ENCODE measurements at regions not wholly inside any gene's neighbourhood (a gene's known extent, or its start where the extent isn't known, plus 50 kb on each side); places are given as distances from the start of the nearest gene placed in this dataset.
A peak's percentile ranks its signal among the peaks of the same experiment; 100 is the strongest.

DNA sequence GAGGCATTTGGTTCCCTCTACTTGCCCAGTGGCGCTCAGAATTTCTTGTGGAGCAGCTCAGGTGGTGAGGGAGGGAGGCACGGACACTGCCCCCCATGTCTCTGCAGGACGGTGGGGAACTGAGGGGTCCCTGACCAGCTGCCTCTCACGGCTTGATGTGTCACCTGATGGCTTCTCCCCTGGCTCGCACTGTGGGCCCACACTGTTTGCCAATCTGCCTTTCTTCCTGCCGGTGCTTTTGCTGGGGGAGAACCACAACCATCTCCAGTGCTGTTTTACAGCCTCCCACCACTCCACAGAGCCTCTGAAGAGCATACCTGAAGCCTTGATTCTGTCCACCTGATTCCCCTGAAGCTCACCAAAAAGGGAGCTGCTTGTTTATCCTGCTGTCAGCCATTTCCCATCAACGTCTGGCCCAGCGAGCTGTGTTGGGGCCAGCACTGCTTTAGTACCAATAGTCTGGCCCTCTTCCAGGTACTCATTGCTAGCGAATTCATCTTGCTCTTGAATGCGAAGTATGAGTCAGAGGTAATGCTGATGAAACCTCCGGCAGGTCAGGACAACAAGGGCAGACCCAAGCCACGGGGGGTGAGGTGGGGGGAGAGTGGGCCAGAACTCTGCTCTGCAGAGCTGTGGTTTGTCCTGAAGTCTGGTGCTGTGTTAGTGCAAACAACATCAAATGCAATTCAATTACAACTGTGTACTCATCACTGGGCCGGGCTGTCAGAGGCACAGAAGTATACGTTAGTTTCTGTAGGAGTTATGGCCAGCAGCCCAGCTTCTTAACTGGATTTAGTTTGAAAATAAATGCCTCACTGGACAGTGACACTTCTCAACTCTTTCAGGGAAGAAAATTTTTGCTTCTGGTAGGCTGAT is 208.3 kb upstream of the JADE1 start:
- no peak for DNase-seq

DNA sequence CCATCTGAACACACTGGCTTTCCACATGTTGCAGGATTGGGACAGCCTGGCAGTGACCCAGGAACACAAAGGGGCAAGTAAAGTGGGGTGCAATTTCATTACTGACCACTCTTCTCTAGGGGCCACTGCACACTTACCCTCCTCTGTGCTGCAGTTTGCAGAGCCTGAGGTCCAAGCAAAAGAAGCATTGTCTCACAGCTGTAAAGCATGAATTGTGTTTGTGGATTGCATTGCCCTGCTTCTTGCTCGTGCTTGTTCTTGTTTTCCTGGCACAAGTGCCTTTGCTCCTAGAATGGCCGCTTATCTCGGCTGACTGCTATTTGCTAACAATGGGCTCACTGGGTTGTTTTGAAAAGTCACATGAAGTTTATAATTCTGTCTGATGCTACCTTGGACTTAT is 209.1 kb upstream of the JADE1 start:
- DNase-seq, result no peak

DNA sequence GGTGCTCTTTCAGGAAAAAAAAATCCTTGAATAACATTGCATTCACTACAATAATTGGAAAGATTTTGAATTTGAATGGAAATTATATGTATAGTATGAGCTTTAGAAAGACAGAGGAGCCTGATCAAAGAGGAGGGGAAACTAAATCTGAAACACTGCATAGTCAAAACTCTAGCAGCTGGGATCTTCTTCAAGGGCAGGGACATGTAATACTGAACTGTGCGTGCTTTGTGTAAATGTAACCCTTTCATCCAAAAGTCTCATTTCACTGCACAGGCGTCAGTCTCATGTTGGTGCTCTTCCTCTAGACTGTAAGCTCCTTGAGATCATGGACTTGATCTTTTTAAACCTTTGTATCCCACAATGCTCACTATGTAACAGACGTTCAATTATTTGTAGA is 212.0 kb upstream of the JADE1 start:
- DNase-seq, result no peak

DNA sequence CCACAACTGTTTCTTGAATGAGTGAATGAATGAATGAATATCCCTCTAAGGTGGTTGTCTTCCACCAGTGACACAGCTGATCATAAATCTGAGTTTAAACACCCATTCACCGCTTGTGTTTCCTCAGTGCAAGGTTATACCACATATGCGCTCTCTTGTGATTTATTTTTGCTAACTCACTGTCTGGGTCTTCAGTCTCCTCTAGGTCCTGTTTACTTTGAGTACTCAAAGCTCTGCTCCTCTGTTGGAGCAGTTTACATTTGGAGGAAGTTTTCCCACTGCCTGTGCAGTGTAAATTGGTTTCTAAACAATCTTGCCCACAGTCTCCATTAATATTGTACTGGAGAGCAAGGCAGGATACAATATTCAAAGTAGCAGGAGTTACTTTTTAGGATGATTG is 212.6 kb upstream of the JADE1 start:
- no peak for DNase-seq

DNA sequence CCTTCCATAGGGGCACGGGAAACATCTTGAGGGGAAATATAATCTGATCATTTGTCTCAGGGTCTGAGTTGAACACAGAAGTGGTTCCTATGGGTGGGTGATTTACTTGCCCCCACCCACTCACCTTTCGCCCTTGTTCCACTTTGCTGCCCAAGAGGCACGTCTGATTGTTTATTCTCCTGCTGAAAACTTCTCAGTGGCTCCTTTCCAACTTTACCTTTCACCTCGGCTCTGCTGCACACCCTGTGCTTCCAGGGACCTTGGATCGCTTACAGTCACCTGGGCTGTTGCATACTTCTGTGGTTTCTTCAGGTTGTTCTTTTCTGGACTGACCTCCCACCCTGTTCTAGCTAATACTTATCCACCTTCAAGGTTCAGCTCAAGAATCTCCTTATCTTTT is 213.4 kb upstream of the JADE1 start:
- DNase-seq, result no peak

DNA sequence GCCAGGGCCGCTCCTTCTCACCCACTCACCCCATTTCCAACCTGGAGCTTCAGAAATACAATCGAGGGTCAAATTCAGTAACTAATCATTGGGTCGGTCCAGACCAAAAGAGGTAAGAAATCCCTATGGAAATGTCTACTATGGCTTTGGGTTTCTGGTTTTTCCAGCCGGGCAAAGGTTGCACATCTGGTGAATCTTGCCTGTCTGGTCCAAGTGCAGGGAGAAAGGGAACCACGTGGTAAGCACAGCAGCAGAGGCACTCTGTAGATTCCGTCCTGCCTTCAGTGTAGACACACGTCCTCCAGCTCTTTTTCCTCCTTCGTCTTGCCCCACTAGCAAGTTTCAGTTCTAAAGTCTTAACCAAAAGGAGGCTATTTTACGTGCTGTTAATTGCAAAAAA is 218.0 kb upstream of the JADE1 start:
- no peak for DNase-seq

DNA sequence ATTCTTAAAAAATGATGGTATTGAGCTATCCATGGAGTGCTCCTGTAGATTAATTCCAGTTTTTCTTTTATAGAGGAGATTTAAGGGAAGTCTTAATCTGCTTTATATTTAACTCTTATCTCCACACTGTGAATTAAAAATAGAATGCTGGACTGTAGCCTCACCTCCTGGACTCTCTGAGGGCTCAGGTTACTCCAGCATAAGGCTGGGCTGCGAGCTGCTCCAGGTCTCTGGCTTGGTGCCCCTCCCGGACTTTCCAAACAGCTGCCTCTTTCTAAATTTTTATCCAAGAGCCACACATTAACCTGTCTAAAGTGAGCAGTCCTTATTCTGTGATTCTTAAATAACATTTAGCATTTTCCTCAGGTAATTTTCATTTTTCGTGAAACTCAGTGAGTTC is 218.7 kb upstream of the JADE1 start:
- no peak for DNase-seq

DNA sequence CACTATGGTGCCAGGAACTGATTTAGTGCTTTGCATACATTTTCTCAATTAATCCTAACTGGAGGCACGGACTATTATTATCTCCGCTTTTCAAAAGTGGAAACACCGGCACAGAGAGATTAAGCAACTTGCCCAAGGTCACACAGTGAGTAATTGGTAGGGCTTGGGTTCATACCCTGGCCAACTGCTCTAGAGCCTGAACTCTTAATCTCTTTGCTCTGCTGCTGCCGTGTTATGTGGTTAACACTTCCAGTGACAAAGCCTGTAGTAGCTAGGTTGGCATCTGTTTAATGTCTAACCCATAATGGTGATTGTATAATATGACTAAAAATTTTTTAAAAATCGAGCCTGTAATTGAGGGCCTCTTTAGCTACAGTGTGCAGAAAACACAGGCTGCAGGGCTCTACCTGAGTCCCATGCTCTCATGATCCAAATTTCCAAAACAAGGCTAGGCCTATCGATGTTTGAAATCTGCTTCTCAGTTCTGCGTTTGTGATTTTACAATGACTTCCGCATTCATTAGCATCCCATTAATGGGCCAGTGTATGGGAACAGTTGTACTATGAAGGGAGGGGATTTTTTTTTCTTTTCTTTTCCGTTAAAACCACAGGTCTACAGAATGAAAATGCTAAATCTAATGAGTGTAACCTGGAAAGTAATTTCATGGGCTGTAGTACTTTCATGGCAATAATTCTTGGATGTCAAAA is 219.3 kb upstream of the JADE1 start:
- DNase-seq, result no peak

DNA sequence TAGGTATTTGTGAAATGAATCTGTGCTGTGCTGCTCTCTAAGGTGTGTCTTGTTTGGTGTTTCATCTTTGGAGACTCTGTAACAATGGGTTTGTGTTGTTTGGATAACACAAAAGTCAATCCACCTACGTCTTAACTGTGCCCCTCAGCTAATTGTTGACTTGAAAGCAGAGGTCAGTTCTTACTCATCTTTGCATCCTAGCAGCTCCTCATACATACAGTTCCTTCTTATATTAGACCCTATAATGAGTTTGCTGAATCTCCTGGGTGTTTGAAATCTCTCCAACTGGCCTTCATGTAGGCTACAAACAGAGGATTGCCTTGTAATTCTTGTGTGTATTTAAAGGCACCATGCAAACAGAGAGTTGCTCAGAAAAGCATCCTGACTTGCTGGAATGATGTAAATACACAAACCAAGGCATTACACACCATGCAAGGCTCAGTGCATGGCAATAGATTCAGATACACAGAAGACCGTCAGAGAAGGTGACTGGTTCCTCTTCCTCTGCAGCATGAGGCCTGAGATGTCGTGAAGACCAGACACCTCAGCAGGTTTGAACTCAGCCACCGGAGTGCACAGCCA is 220.0 kb upstream of the JADE1 start:
- DNase-seq, result no peak

DNA sequence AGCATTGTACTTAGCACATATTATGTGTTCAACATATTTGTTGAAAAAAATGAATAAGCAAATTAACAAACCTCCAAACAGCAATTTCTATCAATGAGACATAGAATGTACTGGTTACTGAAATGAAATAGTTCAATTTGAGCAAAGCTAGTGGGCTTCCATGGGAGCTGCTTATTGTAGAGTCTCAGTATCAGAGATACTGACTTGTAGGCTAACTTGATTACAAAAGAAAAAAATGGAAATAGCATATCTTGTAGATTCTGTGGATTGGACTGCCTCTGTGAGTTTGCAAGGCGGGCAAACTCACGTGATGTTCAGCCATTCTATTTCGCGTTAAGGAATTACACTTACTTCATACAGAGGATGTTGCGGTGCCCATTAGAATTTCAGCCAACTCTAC is 222.1 kb upstream of the JADE1 start:
- no peak for DNase-seq

DNA sequence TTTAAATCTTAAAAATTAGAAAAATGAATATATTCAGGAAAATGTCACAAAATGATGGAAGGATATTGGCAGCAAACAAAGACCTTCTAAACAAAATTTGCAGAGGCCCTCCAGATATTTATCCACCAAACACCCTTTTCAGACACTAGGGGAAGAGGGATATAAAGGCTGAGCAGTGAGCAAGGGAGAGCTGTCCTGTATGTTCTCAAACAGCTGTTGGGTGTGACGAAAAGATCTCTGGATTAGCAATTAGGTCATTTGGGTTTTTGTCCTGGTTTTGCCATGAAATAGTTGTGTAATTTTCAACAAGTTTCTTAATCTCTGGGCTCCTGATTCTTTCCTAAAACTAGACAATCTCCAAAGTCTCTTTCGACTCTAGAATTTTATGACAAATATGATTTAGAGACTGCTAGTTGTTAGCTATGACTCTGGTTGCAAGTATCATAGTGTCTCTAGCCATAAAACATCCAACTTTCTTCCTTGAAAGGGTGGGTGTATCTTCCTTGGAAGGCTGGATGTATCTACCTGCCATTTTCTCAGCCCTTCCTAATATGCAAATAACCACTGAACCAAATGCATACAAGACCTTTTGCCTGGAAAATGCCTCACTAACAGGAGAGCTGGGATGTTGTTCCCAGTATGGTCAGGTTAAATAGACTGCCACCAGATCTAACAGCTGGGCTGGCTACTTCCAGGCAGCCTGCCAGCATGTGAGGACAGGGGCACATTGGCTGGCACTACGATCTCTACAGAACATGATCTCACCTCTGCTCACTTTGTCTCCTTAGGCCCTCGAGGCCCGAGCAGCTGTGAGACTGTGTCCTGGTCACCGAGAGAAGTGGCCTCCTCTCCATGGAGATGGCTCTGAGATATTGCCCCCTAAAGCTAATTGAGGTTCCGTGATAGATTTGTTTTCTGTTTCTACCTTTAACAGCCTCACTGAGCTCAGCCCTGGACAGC is 225.5 kb upstream of the JADE1 start:
- no peak for DNase-seq

DNA sequence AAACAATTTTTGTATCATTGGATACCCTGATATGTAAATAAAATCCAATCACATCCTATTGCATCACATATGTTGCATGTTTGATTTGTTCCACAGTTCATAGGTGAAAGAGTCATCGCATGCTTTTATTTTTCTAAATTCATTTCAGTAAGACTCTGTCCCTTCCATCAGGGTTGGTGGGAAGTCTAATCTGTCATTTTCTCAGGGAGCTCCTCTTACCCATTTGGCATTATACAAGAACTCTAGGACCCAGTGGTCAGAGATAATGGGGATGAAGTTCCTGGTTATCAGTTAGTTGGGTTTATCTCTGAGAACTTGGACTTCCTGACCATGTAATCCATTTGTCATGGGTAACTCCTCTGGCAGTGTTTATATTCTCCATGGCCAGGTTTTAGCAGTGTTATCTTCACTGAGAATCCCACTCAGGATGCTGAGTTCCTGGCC is 227.1 kb upstream of the JADE1 start:
- no peak for DNase-seq

DNA sequence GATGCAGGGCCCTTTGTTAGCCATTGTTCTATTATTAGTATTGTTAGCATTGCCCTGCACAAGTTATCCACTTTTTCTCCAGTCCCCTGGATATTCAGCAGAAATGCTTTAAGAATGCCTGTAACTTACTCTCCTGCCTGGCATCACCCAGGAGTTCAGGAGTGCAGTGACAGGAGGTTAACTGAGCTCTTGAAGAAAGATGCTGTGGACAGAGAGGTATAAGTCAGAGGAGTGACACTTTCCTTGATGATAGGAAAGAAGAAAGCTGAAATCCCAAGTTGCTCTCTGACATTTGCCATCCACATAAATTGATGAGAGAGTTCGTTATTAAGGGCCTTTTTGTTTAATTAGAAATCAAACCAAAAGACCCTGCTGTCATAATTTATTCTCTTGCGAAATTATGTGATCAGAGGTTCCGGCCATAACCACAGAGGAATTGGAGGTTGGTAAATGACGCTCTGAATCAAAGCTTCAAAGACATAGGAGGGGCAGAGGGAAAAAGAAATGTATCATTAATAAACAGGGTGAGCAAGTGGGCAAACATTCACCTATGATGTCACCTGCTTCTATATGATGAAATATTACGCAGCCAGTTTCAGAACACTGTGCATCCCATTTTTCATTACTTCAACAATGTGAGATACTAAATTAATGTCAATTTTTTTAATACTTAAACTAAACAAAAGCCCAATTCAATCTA is 230.2 kb upstream of the JADE1 start:
- DNase-seq, result no peak

DNA sequence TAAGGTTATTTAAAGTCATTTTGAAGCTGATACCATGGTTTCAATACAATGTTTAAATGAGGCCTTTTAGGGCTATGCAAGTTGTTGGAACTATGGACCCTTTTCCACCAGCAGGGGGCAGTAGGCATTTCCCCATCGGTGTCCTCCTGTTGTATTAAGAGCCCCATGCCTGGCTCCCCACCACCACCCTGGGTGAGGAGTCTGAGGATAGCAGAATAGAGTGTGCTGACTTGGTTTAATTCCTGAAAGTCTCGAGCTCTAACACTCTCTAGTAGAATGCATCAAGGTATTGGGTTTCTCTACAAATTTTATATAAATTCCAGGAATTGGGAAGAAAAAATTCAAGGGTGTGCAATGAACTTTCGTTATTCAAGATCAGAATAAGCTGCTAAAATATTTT is 234.8 kb upstream of the JADE1 start:
- peak; percentile 77 for DNase-seq

DNA sequence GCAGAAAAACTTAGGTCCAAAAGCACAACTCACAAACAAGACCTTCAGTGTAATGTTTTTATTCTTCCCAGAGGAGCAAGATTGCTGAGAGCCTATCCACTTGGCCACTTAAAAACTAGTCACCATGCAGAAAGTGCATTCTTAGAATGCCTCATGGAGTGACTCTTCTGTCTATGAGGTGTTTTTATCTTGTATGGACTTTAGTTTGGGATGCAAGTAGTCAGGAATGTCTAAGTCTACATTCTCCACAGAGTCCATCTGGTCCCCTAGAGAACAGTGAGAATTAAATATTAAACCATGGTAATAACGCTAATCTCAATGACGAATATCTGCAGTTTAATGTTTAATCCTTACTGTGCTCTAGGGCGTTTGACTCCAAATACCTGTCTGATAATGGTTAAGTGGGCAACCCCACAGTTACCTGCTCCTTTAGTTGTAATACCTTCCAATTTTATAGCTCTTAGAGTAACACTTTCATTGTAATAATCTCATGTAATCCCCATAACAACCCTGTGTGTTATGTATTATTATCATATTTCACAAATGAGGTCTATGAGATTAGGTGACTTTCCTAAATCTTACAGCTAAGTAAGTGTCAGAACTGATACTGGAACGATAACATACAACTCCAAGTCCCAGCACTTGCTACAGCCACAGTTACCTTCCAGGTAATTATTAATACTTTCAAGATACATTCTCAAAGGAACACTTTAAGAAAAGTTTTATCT is 235.6 kb upstream of the JADE1 start:
- no peak for DNase-seq

DNA sequence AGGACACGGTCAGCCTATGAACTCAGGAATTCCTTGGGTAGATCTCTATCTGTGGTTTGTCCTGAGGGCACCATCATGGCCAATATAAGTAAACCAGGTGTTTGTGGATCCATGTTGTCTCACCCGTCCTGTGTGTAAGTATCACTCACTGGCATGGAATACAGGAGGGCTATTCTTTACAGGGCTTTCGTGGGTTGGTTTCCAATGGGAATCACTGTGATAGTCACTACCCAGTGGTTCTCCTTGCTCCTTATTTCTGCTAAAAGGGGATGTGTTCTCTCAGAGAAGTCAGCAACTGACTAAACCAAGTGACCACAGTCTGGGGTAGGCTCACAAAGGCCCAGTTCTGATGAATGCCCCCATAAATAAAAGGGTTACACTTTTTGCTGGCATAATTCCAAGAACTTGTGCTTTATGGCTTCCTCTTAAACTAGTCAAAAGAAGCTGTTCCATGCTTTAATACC is 236.7 kb upstream of the JADE1 start:
- DNase-seq, result no peak

DNA sequence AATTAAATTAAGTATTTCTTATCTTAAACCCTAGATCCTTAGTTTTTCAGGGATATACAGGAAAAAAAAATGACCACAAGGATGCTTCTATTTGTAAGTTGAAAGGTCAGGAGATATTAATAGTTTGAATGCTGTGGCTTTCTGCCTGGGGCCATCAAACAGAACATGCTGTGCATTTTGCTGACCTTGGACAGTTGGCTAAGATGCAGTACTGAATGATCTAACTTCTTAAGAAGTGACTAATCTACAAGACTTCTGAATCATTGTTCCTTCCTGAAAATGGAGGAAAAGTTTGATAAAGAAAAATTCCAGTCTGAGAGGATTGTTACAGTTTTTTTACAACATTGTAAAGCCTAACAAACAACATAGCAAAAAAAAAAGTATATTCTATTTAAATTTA is 237.8 kb upstream of the JADE1 start:
- DNase-seq, result no peak

DNA sequence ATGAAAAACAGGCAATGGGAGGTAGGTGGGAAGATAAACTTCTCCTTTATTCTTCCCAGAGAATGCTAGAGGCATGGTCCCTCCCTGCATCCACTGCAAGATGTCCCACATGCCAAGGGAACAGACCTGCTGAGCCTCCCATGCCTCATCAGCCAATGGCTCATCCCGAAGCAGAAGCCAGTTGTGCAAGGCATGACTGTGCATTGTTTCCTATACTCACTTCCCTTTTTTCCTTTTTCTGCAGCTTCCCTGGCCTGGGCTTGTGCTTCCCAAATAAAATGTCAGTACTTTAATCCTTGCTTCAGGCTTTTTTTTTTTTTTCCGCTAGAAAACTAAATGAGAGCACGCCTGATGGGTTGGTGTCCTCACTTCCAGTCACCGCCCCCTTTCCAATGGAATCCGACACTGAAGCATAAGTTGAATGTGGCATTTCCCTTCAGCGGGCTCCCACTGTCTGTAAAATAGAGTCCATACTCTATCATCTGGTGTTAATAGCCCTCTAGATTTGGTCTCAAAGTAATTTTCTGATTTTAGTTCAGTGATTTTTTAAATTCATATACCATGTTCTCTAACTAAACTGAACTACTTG is 239.0 kb upstream of the JADE1 start:
- DNase-seq, result no peak

DNA sequence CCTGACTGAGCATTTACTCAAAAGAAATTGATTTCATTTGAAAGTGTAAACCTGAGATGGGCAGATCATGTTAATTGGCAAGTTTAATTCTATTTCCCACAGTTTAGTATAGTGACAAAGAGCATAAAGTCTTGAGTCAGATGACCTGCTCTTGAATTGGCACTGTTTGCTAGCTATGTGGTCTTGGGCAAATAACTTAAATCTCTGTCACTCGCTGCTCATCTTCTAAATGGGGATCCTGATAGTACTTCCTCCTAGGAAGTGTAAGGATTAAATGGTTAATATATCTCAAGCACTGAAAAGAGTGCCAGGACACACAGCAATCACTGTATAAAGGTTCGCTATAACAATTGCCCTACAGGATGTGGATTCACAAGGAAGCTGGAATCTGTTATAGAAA is 242.8 kb upstream of the JADE1 start:
- DNase-seq, result no peak

DNA sequence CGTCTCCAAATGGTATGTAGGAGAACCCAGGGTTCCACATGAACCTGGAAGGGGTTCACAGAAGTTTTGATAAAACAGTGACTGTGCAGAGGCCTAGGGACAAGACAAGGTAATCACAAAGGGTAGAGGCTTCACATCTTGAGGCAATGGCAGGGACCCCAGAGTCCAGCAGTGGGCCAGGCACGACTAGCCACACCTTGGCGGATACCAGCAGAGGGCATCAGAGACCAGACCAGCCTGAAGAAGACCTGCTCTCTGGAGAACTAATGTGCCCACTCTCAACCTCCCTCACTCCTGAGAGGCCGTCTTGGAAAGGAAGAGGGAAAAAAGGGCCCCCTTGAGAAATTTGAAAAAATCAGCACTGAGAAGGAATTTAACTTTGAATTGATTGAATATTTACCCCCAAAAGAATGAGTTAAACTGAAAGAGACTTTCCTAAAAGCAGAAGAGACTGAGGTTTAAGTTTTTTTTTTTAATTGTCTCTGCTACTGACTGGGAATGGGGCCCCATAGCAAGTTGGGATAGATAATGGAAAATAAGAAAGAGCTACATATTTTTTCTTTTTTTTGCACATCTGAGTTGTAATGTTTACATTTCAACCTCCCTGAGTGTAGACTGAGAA is 243.8 kb upstream of the JADE1 start:
- DNase-seq, result peak; percentile 10

DNA sequence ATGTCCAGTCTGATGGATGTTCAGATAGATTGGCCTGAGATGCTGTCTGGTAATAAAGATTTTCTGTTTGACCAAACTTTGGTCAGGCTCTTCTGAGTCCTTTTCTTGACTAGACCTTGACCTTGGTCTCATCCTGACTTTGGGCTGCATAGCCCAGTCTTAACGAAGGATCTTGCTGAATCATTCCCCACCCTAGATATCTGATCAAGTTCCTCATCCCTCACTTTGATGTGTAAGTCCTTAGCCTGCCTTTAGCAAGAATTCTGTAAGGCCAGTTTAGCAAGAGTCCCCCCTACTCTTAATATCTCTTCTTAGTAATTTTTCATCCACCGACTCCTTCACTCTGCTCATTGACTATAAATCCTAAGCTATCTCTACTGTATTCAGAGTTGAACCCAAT is 244.4 kb upstream of the JADE1 start:
- DNase-seq, result no peak

All from activated CD4-positive, alpha-beta T cell treated with anti-CD3 and anti-CD28 coated beads, Interleukin-2, Interleukin-6, amounts not matched to agents 100 ng/mL and 50 ng/mL, durations not matched to agents 16 hours and 8 hours (primary cell).